ENCODE measurements at regions not wholly inside any gene's neighbourhood (a gene's known extent, or its start where the extent isn't known, plus 50 kb on each side); places are given as distances from the start of the nearest gene placed in this dataset.

DNA sequence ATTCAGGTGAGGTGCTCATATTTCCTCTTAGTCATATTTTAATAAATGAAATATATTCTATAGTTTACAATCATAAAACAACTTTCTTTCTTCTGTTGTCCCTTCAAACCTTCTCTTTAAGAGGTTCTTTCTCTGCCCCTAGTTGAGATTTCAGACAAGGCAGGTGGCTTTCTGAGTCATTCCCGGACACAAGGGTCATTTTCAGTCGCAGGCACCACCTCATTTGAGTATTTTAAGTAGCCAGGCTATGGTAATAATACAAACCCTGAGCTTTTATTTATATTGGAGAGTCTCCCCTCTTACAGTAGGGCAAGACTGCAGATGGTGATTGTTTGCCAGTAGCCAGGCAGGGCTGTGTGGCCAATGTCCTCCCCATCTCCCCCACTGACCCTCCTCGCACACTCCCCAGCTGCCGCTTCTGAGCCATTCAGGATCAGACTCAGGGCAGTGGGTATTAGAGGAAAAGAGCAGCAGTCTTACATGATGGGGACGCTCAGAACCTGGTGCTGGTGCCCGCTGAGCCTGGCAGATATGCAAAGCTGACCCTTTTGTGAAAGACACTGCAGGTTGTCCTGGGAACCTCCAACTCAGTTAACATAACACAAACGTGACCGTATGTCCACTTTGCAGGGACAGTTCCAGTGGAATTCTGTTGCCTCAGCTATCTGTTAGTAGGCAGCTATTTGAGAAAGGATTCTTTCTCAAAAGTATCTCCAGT lies 101.1 kb upstream of the BCL2L14 start:
- H3K27ac ChIP-seq, result no peak overlapping the region
- no peaks in the 10 kb centered on the region for H3K36me3 ChIP-seq (ENCODE audit: low read depth)
- no peak for DNase-seq
- H3K9me3 ChIP-seq (ENCODE audit: low read depth), result no peaks in the 10 kb centered on the region
- H3K4me1 ChIP-seq (ENCODE audit: insufficient read depth), result no peaks in the 10 kb centered on the region
- H3K27me3 ChIP-seq (replicated peaks; ENCODE audit: insufficient read depth), result 0 out of 2 replicates have a peak, but pooled peaks cover 13% of the 10 kb centered on the region
- H3K4me3 ChIP-seq, result no peak overlapping the region
- H3K4me2 ChIP-seq (ENCODE audit: unreplicated experiment), result no peak overlapping the region
- no peaks in the 10 kb centered on the region for H3K9me2 ChIP-seq (ENCODE audit: insufficient read depth)
- H2AFZ ChIP-seq, result no peak overlapping the region
- WGBS, 2 experiments (ENCODE audit: low coverage in 1 of 2, low lambda C conversion rate in 2 of 2, missing lambda C conversion rate in 2 of 2), result 59 to 60% methylated on average over 8 of the region's 8 CpGs
- no peak overlapping the region for H3K9ac ChIP-seq
- in situ Hi-C loops (cut with MboI), result no loop called here
- H3F3A ChIP-seq (ENCODE audit: insufficient read depth), result no peaks in the 10 kb centered on the region
- no peaks in the 10 kb centered on the region for H4K20me1 ChIP-seq (ENCODE audit: insufficient read depth)
- TF ChIP-seq EZH2 (IDR thresholded peaks at IDR 0.05; ENCODE audit: insufficient read depth, poor library complexity, severe bottlenecking) (no peak), EZH2phosphoT487 (IDR thresholded peaks at IDR 0.05; ENCODE audit: insufficient read depth, low read depth) (no peak)
- no peaks in the 10 kb centered on the region for H3K79me2 ChIP-seq (ENCODE audit: insufficient read depth)

DNA sequence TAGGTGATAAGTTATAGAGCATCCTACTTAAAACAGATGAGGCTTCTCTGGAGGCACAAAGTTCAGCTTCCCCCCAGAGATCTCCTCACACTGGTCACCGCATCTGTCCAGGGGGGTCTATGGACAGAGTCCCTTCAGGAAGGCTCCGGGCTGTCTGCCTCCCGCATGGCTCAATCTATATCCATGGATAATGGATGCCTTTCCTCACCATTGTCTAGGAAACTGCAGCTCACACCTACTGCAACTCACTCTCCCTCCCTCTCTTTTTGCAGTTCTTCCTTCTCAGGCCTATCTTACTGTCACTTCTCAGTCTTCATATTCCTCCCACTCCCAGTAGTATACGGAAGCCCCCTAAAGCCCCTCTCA lies 100.6 kb upstream of the BCL2L14 start:
- WGBS, 2 experiments (ENCODE audit: low coverage in 1 of 2, low lambda C conversion rate in 2 of 2, missing lambda C conversion rate in 2 of 2), result 50 to 60% methylated on average over 4 of the region's 4 CpGs
- H3K27ac ChIP-seq, result no peak overlapping the region
- in situ Hi-C loops (cut with MboI), result no loop called here

DNA sequence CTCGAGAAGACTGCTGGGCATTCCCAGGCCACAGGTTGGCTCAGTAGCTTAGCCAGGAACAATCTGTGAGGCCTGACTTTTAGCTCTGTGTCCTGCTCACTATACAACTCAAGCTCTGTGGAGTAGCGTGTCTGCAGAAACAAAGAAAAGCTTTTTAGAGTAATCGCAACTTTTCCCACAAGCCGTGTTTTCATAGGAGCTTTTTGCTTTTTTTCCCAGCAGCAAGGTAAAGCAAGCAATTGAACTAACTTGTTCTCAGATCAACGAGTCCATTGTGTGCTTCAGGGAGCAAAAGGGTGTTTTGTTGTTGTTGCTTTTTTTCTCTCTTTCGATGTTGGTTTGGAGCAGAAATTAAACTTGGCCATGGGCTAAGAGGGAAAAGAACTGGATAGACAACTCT lies 97.3 kb upstream of the BCL2L14 start:
- Histone ChIP-seq H3K27me3 (replicated peaks; ENCODE audit: insufficient read depth) (0 out of 2 replicates have a peak, but pooled peaks cover 13% of the 10 kb centered on the region), H3K36me3 (ENCODE audit: low read depth) (no peaks in the 10 kb centered on the region), H3K4me3 (no peak overlapping the region), H3K27ac (no peak overlapping the region), H3K4me1 (ENCODE audit: insufficient read depth) (no peaks in the 10 kb centered on the region), H3K9me3 (ENCODE audit: low read depth) (no peaks in the 10 kb centered on the region), H3K4me2 (ENCODE audit: unreplicated experiment) (no peak overlapping the region), H3K9me2 (ENCODE audit: insufficient read depth) (no peaks in the 10 kb centered on the region), H3K9ac (no peak overlapping the region), H2AFZ (no peak overlapping the region), H3F3A (ENCODE audit: insufficient read depth) (no peaks in the 10 kb centered on the region), H4K20me1 (ENCODE audit: insufficient read depth) (no peaks in the 10 kb centered on the region), H3K79me2 (ENCODE audit: insufficient read depth) (no peaks in the 10 kb centered on the region)
- no peak for DNase-seq
- 70 to 75% methylated on average over 6 of the region's 6 CpGs for WGBS, 2 experiments (ENCODE audit: low coverage in 1 of 2, low lambda C conversion rate in 2 of 2, missing lambda C conversion rate in 2 of 2)
- in situ Hi-C loops (cut with MboI), result no loop called here
- no peak for TF ChIP-seq EZH2 (IDR thresholded peaks at IDR 0.05; ENCODE audit: insufficient read depth, poor library complexity, severe bottlenecking)
- TF ChIP-seq EZH2phosphoT487 (IDR thresholded peaks at IDR 0.05; ENCODE audit: insufficient read depth, low read depth), result no peak

More for the DNA sequence above, 100.6 kb upstream of the BCL2L14 start:
- no peak overlapping the region for H2AFZ ChIP-seq
- no peak overlapping the region for H3K4me3 ChIP-seq
- H3K9me3 ChIP-seq (ENCODE audit: low read depth), result no peaks in the 10 kb centered on the region
- no peaks in the 10 kb centered on the region for H3K36me3 ChIP-seq (ENCODE audit: low read depth)
- H3K9me2 ChIP-seq (ENCODE audit: insufficient read depth), result no peaks in the 10 kb centered on the region
- no peak for DNase-seq
- no peak overlapping the region for H3K9ac ChIP-seq
- no peaks in the 10 kb centered on the region for H3F3A ChIP-seq (ENCODE audit: insufficient read depth)
- 0 out of 2 replicates have a peak, but pooled peaks cover 13% of the 10 kb centered on the region for H3K27me3 ChIP-seq (replicated peaks; ENCODE audit: insufficient read depth)
- H3K79me2 ChIP-seq (ENCODE audit: insufficient read depth), result no peaks in the 10 kb centered on the region
- no peaks in the 10 kb centered on the region for H4K20me1 ChIP-seq (ENCODE audit: insufficient read depth)
- TF ChIP-seq EZH2phosphoT487 (IDR thresholded peaks at IDR 0.05; ENCODE audit: insufficient read depth, low read depth), result no peak
- TF ChIP-seq EZH2 (IDR thresholded peaks at IDR 0.05; ENCODE audit: insufficient read depth, poor library complexity, severe bottlenecking), result no peak
- H3K4me2 ChIP-seq (ENCODE audit: unreplicated experiment), result no peak overlapping the region
- H3K4me1 ChIP-seq (ENCODE audit: insufficient read depth), result no peaks in the 10 kb centered on the region

GRCh38 chr12:11976005-11976404 lies 94.7 kb upstream of the BCL2L14 start:
- Histone ChIP-seq H3K27me3 (replicated peaks; ENCODE audit: insufficient read depth) (0 out of 2 replicates have a peak, but pooled peaks cover 13% of the 10 kb centered on the region), H3K79me2 (ENCODE audit: insufficient read depth) (no peaks in the 10 kb centered on the region), H2AFZ (no peak overlapping the region), H3K9ac (no peak overlapping the region), H4K20me1 (ENCODE audit: insufficient read depth) (no peaks in the 10 kb centered on the region), H3K27ac (no peak overlapping the region), H3K9me3 (ENCODE audit: low read depth) (no peaks in the 10 kb centered on the region), H3K4me3 (no peak overlapping the region), H3K36me3 (ENCODE audit: low read depth) (no peaks in the 10 kb centered on the region), H3F3A (ENCODE audit: insufficient read depth) (peaks cover 15% of the 10 kb centered on the region), H3K9me2 (ENCODE audit: insufficient read depth) (no peaks in the 10 kb centered on the region), H3K4me2 (ENCODE audit: unreplicated experiment) (no peak overlapping the region), H3K4me1 (ENCODE audit: insufficient read depth) (peaks cover 17% of the 10 kb centered on the region)
- TF ChIP-seq EZH2 (IDR thresholded peaks at IDR 0.05; ENCODE audit: insufficient read depth, poor library complexity, severe bottlenecking) (no peak), EZH2phosphoT487 (IDR thresholded peaks at IDR 0.05; ENCODE audit: insufficient read depth, low read depth) (no peak)
- in situ Hi-C loops (cut with MboI), result no loop called here
- DNase-seq, result no peak
- 60 to 61% methylated on average over 4 of the region's 4 CpGs for WGBS, 2 experiments (ENCODE audit: low coverage in 1 of 2, low lambda C conversion rate in 2 of 2, missing lambda C conversion rate in 2 of 2)
